Natural killer cell (primary cell): ENCODE measurements at regions not wholly inside any gene's neighbourhood (a gene's known extent, or its start where the extent isn't known, plus 50 kb on each side); places are given as distances from the start of the nearest gene placed in this dataset.

ENCODE experiments used
- ATAC-seq, 3 donors: fragments of 150-1000 bp in 2 of 3; fragments of 200-7000 bp in 1 of 3; cut with Tn5 transposase; 1 replicate in 1 of 3; 2 replicates in 2 of 3; pipeline ENCODE4 v1.10.0; 2021; ENCODE audit warnings: mild to moderate bottlenecking in 2 of 3, moderate library complexity in 2 of 3
- DNase-seq, 2 donors: peaks; one replicate each; pipeline versions ENCODE4 v3.0.0 to v3.0.0-alpha.2; 2013 to 2021; ENCODE audit warnings: mixed read lengths in 1 of 2
- H3K27ac ChIP-seq: one replicate; pipeline ENCODE4 v1.5.1; 2013; ENCODE audit warnings: mild to moderate bottlenecking, low read length
- H3K27me3 ChIP-seq: one replicate; pipeline ENCODE4 v1.6.1; 2013; ENCODE audit warnings: low read length; ENCODE audit not compliant: control insufficient read depth, insufficient read depth
- H3K36me3 ChIP-seq: one replicate; pipeline ENCODE4 v1.6.1; 2013; ENCODE audit warnings: low read length; ENCODE audit not compliant: control insufficient read depth, insufficient read depth
- H3K4me1 ChIP-seq: one replicate; pipeline ENCODE4 v1.6.1; 2013; ENCODE audit warnings: low read length; ENCODE audit not compliant: control insufficient read depth, insufficient read depth
- H3K4me3 ChIP-seq: one replicate; pipeline ENCODE4 v1.5.1; 2013; ENCODE audit warnings: low read length
- H3K9me3 ChIP-seq: one replicate; pipeline ENCODE4 v1.6.1; 2013; ENCODE audit warnings: low read length; ENCODE audit not compliant: control insufficient read depth, insufficient read depth
- H3K27ac Mint-ChIP-seq, 2 donors: one replicate each; pipeline ENCODE4 v1.8.0; 2022; ENCODE audit warnings: mild to moderate bottlenecking in 2 of 2, mixed read lengths in 2 of 2, moderate library complexity in 1 of 2
- H3K27me3 Mint-ChIP-seq, 2 donors: one replicate each; pipeline ENCODE4 v1.8.0; 2022; ENCODE audit warnings: low read depth in 2 of 2, mixed read lengths in 2 of 2
- H3K36me3 Mint-ChIP-seq: one replicate; pipeline ENCODE4 v1.8.0; 2022; ENCODE audit warnings: mixed read lengths
- H3K4me1 Mint-ChIP-seq, 2 donors: one replicate each; pipeline ENCODE4 v1.8.0; 2022; ENCODE audit warnings: mixed read lengths in 2 of 2
- H3K4me3 Mint-ChIP-seq: one replicate; pipeline ENCODE4 v1.8.0; 2022; ENCODE audit warnings: mild to moderate bottlenecking, moderate library complexity, mixed read lengths
- H3K9me3 Mint-ChIP-seq, 2 donors: one replicate each; pipeline ENCODE4 v1.8.0; 2022; ENCODE audit warnings: mixed read lengths in 2 of 2
- WGBS: methylation state at CpG from one replicate; pipeline ENCODE4 v1.1.7; 2013; ENCODE audit warnings: missing lambda C conversion rate; ENCODE audit not compliant: insufficient coverage; 5-methylcytosine and 5-hydroxymethylcytosine counted together
- intact Hi-C: fragments of 100-400 bp; cut with micrococcal nuclease; formaldehyde crosslinking; loops from one replicate; pipeline ENCODE4 v1.14.2; 2022
- TF ChIP-seq, protein P1 (sequence below): fragments of 200-600 bp; IDR thresholded peaks from one replicate; pipeline ENCODE4 v1.8.0; 2022; ENCODE audit warnings: antibody characterized with exemption

DNA sequence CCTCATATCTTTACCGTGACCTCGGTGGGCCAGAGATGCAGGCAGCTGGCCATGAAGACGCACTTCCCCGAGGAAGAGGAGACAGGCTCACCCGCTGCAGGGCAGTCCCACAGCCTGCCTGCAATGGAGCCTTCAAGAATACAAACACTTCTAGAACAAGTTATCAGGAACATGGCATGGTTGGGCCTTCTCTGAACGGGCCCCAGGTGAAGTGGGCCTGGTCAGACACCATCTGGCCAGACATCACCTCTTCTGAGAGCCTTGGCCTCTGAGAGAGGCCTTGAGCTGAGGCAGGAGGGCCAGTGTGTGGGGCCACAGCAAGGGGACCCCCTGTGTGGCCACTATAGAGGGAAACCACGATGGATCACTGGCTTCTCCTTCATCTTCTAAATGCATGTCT, 112.4 kb upstream of the GDF10 start:
- Mint-ChIP-seq H3K4me1 (no peaks in the 10 kb centered on the region), H3K27ac (no peak overlapping the region), H3K27me3 (no peaks in the 10 kb centered on the region), H3K36me3 (no peaks in the 10 kb centered on the region), H3K9me3 (no peaks in the 10 kb centered on the region), H3K4me3 (no peak overlapping the region)
- DNase-seq: no peak
- Histone ChIP-seq H3K9me3 (no peaks in the 10 kb centered on the region), H3K4me1 (no peaks in the 10 kb centered on the region), H3K36me3 (no peaks in the 10 kb centered on the region), H3K27me3 (no peaks in the 10 kb centered on the region), H3K4me3 (no peak overlapping the region), H3K27ac (no peak overlapping the region)
- intact Hi-C loops: no loop called here
- WGBS: 76% methylated on average over 7 of the region's 7 CpGs
- TF ChIP-seq, protein P1, sequence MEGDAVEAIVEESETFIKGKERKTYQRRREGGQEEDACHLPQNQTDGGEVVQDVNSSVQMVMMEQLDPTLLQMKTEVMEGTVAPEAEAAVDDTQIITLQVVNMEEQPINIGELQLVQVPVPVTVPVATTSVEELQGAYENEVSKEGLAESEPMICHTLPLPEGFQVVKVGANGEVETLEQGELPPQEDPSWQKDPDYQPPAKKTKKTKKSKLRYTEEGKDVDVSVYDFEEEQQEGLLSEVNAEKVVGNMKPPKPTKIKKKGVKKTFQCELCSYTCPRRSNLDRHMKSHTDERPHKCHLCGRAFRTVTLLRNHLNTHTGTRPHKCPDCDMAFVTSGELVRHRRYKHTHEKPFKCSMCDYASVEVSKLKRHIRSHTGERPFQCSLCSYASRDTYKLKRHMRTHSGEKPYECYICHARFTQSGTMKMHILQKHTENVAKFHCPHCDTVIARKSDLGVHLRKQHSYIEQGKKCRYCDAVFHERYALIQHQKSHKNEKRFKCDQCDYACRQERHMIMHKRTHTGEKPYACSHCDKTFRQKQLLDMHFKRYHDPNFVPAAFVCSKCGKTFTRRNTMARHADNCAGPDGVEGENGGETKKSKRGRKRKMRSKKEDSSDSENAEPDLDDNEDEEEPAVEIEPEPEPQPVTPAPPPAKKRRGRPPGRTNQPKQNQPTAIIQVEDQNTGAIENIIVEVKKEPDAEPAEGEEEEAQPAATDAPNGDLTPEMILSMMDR: no peak
- no peak for ATAC-seq

DNA sequence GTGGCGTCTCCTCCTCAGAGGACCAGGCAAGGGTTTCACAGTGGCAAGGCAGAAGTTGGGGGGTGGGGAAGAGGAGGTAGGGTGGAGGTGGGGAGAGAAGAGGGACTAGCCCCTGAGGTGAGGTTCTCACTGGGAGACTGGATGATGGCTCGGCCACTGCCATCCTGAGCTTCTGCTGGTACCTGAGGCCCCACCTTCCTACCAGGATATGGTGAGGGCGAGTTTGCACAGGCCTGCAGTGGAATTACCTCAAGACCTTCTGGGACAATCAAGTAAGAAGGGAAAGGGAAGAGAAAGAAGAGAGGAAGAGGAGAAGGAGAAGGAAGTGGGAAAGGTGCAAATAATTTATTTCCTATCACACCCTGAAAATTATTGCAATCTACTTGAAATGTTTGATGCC, 111.8 kb upstream of the GDF10 start:
- no peaks in the 10 kb centered on the region for H3K27me3 Mint-ChIP-seq
- no peaks in the 10 kb centered on the region for H3K9me3 Mint-ChIP-seq
- H3K4me1 Mint-ChIP-seq: no peaks in the 10 kb centered on the region
- TF ChIP-seq, protein P1: no peak
- ATAC-seq (no peak), DNase-seq (no peak)
- Histone ChIP-seq H3K36me3 (no peaks in the 10 kb centered on the region), H3K27me3 (no peaks in the 10 kb centered on the region), H3K4me3 (no peak overlapping the region), H3K9me3 (no peaks in the 10 kb centered on the region), H3K4me1 (no peaks in the 10 kb centered on the region), H3K27ac (no peak overlapping the region)
- WGBS: 79% methylated on average over 3 of the region's 3 CpGs
- intact Hi-C loops: no loop called here
- no peak overlapping the region for H3K4me3 Mint-ChIP-seq
- H3K27ac Mint-ChIP-seq: no peak overlapping the region
- H3K36me3 Mint-ChIP-seq: no peaks in the 10 kb centered on the region

DNA sequence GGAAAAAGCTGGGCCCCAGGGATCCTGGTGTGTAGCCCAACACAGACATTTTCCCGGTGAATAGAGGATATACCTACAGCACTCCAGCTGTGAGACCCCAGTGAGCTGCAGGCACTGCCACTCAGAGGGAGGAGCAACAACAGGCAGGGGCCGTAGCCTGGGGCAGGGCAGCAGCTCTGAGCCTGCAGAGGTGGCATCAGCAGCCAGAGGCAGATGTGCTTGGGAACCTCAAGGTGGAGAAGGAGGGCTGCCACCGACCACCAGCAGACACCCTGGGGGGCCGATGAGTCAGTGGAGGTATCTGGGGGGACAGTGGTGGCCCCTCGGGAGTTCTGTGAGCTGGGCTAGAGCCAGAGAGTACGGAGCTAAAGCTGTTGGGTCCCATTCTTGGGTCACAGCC, 110.2 kb upstream of the GDF10 start:
- no peak overlapping the region for H3K27ac Mint-ChIP-seq
- no peaks in the 10 kb centered on the region for H3K4me1 ChIP-seq
- WGBS: 85% methylated on average over 6 of the region's 6 CpGs
- no peaks in the 10 kb centered on the region for H3K27me3 Mint-ChIP-seq
- no peaks in the 10 kb centered on the region for H3K9me3 Mint-ChIP-seq
- TF ChIP-seq, protein P1: no peak
- H3K4me3 Mint-ChIP-seq: no peak overlapping the region
- no peak for ATAC-seq
- no peaks in the 10 kb centered on the region for H3K27me3 ChIP-seq
- no peak overlapping the region for H3K4me3 ChIP-seq
- H3K36me3 ChIP-seq: no peaks in the 10 kb centered on the region
- no peaks in the 10 kb centered on the region for H3K36me3 Mint-ChIP-seq
- H3K9me3 ChIP-seq: no peaks in the 10 kb centered on the region
- intact Hi-C loops: no loop called here
- H3K4me1 Mint-ChIP-seq: no peaks in the 10 kb centered on the region
- no peak for DNase-seq
- H3K27ac ChIP-seq: no peak overlapping the region

DNA sequence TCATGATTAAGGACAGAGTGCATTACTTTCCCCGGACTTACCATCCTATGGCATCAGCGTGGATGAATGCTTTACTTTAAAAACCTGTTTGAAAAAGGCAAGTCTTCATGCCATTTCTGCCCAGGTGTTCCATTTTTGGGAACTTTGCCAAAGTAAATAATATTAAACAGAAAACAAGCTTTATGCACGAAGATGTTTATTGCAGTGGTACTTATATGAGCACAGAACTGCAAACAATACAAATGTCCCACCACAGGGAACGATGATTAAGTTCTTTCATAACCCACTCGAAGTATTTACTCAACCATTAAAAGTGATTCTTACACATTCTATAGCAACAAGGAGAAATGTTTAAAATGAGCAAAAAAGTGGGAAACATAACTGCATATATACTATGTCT, 109.7 kb upstream of the GDF10 start:
- Mint-ChIP-seq H3K36me3 (no peaks in the 10 kb centered on the region), H3K9me3 (no peaks in the 10 kb centered on the region), H3K27me3 (no peaks in the 10 kb centered on the region), H3K4me3 (no peak overlapping the region), H3K4me1 (no peaks in the 10 kb centered on the region), H3K27ac (no peak overlapping the region)
- no peaks in the 10 kb centered on the region for H3K4me1 ChIP-seq
- H3K27me3 ChIP-seq: no peaks in the 10 kb centered on the region
- no peak overlapping the region for H3K4me3 ChIP-seq
- TF ChIP-seq, protein P1: no peak
- H3K9me3 ChIP-seq: no peaks in the 10 kb centered on the region
- H3K27ac ChIP-seq: no peak overlapping the region
- DNase-seq (no peak), ATAC-seq (no peak)
- intact Hi-C loops: no loop called here
- no peaks in the 10 kb centered on the region for H3K36me3 ChIP-seq
- 96% methylated on average over 3 of the region's 5 CpGs for WGBS
